Activated T-cell treated with anti-CD3 and anti-CD28 coated beads, Interleukin-2, amount 50 U/mL, for 24 hours (primary cell): ENCODE measurements at regions not wholly inside any gene's neighbourhood (a gene's known extent, or its start where the extent isn't known, plus 50 kb on each side); places are given as distances from the start of the nearest gene placed in this dataset.

Source experiments
- DNase-seq: peaks from one replicate; pipeline ENCODE4 v3.0.0-alpha.2; 2020
- H3K27ac Mint-ChIP-seq: 2 replicates; pipeline ENCODE4 v1.8.0; 2020; ENCODE audit warnings: mild to moderate bottlenecking, mixed read lengths
- H3K27me3 Mint-ChIP-seq: 2 replicates; pipeline ENCODE4 v1.8.0; 2020; ENCODE audit warnings: mixed read lengths
- H3K36me3 Mint-ChIP-seq: 2 replicates; pipeline ENCODE4 v1.8.0; 2020; ENCODE audit warnings: low read depth, mixed read lengths
- H3K4me1 Mint-ChIP-seq: 2 replicates; pipeline ENCODE4 v1.8.0; 2020; ENCODE audit warnings: low read depth, mixed read lengths
- H3K4me3 Mint-ChIP-seq: 2 replicates; pipeline ENCODE4 v1.8.0; 2020; ENCODE audit warnings: mild to moderate bottlenecking, moderate library complexity, mixed read lengths
- H3K9me3 Mint-ChIP-seq: 2 replicates; pipeline ENCODE4 v1.8.0; 2020; ENCODE audit warnings: mixed read lengths

DNA sequence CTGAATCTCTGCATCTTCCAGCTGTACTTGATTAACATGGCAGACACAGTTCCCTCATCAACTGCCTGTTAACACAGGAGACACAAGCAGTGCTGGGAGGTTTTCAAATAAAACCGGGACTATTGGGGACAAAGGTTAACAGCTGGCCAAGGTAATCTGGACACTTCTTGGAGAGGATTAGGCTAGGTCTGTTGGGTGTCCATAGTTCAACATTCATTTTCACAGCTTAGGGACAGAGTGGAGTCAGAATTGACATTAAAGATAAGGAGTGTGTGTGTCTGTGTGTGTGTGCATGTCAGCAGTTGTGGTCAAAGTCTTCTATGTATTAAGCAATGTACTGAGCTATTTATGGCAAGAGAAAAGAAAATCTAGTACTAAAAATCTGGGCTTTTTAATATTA, 216.2 kb downstream of the MED10 start:
- Mint-ChIP-seq H3K4me1 (no peaks in the 10 kb centered on the region), H3K36me3 (no peaks in the 10 kb centered on the region), H3K4me3 (no peak overlapping the region), H3K27me3 (peaks cover 26% of the 10 kb centered on the region), H3K27ac (no peak overlapping the region), H3K9me3 (no peaks in the 10 kb centered on the region)
- DNase-seq = no peak

DNA sequence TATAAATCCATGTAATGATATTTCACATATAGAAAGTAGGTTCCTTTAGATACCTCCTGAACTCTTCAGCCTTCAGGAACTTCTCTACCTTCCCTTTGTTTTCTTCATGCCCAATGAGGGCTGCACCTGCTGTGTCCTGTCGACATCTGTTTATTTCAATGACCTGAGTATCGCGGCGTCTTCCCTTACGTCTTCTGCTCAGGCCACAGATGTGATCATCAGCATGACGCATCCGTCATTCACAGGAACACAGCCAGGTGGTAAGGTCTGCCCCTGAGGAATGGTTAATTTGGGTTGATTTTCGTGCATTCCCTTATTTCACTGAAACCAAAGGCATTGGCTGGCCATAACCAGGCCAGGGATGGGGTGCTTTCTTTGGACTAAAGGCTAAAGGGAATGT, 217.1 kb downstream of the MED10 start:
- peaks cover 19% of the 10 kb centered on the region for H3K27me3 Mint-ChIP-seq
- H3K4me3 Mint-ChIP-seq = no peak overlapping the region
- H3K9me3 Mint-ChIP-seq = no peaks in the 10 kb centered on the region
- H3K27ac Mint-ChIP-seq = no peak overlapping the region
- H3K36me3 Mint-ChIP-seq = no peaks in the 10 kb centered on the region
- DNase-seq = no peak
- H3K4me1 Mint-ChIP-seq = no peaks in the 10 kb centered on the region

DNA sequence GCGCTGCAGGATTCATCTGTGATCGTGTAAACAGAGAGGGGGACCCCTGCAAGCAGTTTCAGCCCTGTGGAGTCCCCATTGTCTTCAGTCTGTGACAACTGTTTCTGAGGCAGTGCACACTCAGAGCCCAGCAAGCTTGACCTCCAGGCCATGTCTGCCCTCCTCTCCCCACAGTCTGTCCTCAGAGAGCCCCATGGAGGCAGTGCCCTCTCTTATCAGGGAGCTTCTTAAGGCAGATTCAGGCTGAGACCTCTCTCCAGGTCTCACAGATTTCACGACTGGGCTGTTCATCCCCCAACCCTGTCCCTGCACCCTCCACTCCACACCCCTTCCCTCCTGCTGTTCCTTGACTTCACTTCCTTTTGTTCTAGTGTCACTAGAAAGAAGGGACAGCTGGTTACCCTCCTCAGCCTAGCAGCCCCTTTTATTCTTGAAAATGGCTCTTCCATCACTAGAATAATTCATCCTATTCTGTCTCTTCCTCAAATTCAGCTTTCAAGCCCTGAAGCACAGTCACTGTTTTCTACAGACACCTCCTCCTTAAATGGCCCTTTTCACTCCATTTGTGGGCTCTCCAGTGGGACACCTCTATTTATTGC, 218.4 kb downstream of the MED10 start:
- no peaks in the 10 kb centered on the region for H3K4me1 Mint-ChIP-seq
- DNase-seq = no peak
- peaks cover 13% of the 10 kb centered on the region for H3K27me3 Mint-ChIP-seq
- no peak overlapping the region for H3K4me3 Mint-ChIP-seq
- H3K9me3 Mint-ChIP-seq = no peaks in the 10 kb centered on the region
- no peak overlapping the region for H3K27ac Mint-ChIP-seq
- H3K36me3 Mint-ChIP-seq = no peaks in the 10 kb centered on the region

DNA sequence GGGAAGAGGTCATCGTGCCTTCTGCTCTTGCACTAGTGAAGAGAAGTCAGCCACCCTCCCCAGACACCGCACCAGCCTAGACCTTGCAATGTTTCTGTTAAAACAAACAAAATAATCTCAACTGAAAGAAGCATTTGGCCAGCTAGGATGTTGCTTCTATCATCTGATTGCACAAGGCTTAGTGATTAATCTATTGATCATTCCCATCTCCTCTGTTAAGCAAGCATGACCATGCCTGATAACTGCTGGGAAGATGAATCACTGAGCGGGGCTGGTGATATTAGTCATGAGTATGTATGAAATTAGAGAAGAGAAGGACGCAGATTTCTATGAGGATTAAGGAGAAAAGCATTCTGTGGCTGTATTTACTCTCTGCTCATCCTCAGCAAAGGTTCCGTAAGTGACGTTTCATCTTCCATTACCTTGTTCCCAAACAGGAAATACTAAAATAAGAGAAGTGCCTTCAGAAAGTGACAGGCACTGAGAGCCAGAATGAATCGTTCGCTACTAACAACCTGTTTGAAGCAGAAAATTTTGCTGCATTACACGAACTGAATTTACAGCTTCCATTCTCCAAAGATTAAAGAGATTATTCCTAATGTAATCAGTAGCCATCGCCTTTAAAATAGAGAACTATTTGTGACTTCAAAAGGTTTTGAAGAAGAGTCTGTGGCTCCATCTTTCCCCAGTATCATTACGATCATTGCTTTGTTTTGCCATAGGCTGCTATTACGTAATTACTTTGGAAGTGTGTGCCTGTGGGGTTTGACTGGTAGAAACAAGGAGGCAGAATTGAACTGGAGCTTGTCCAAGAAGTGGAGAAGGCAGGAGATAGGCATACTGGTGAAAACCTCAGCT, 219.1 kb downstream of the MED10 start:
- H3K36me3 Mint-ChIP-seq = no peaks in the 10 kb centered on the region
- no peak overlapping the region for H3K4me3 Mint-ChIP-seq
- H3K27ac Mint-ChIP-seq = no peak overlapping the region
- DNase-seq = no peak
- peaks cover 9% of the 10 kb centered on the region for H3K27me3 Mint-ChIP-seq
- H3K4me1 Mint-ChIP-seq = no peaks in the 10 kb centered on the region
- no peaks in the 10 kb centered on the region for H3K9me3 Mint-ChIP-seq

DNA sequence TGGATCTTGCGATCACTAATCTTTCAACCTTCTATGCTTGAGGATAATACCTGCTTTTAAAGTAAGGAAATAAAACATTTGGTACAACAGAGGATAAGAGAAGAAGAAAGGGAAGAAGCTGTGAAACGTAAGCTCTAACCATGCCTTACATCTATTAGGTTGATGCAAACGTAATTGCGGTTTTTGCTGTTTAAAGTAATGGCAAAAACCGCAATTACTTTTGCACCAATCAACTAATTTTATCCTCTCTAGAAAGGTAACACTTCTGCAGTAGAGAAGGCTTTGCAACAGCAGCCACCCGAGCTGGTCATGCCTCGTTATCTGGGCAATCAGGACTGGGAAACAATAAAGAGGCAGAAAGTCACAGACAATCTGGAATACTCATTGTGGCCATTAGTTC, 224.1 kb downstream of the MED10 start:
- Mint-ChIP-seq H3K9me3 (no peaks in the 10 kb centered on the region), H3K4me1 (no peaks in the 10 kb centered on the region), H3K4me3 (no peak overlapping the region), H3K27me3 (no peaks in the 10 kb centered on the region), H3K27ac (no peak overlapping the region), H3K36me3 (no peaks in the 10 kb centered on the region)
- no peak for DNase-seq

DNA sequence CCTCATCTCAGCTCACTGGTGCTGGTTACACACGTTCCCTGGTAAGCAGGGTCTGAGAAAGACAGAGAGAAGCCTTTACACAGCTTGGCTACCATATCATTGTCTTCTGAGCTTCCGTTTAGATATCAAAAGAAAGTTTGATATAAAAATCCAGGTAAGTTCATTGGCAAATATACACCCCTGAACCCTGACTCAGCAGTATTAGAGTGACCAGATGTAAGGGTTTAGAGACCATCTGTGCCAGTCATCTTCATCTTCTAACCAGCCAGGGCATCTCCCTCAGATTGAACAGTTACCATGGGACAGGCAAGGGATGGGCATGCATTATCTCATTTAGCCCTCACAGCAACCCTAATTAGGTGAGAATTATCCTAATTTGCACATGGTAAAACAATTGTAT, 232.1 kb downstream of the MED10 start:
- Mint-ChIP-seq H3K27ac (no peak overlapping the region), H3K36me3 (no peaks in the 10 kb centered on the region), H3K4me1 (no peaks in the 10 kb centered on the region), H3K9me3 (no peaks in the 10 kb centered on the region), H3K27me3 (peaks cover 2% of the 10 kb centered on the region), H3K4me3 (no peak overlapping the region)
- no peak for DNase-seq

DNA sequence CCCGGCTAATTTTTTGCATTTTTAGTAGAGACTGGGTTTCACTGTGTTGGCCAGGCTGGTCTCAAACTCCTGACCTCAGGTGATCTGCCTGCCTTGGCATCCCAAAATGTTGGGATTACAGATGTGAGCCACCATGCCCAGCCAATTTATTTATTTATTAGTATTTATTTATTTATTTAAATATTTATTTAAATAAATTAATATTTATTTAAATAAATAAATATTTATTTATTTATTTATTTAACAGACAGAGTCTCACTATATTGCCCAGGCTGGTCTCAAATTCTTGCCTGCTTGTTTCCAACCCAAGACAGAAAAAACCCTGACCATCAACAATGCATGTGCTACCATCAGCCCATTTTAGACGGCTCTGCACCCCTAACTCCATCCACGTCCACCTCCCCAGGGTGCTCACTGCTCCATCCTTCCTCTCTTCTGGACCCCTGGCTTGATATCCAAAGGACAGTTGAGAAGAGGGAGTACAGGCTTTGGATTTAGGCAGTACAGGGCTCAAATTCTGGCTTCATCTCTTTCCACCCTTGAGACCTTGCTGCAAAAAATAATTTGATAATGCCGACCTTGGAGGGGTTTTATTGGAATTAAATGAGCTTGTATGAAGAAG, 232.6 kb downstream of the MED10 start:
- DNase-seq = no peak
- H3K27ac Mint-ChIP-seq = no peak overlapping the region
- H3K27me3 Mint-ChIP-seq = peaks cover 2% of the 10 kb centered on the region
- no peaks in the 10 kb centered on the region for H3K36me3 Mint-ChIP-seq
- no peaks in the 10 kb centered on the region for H3K4me1 Mint-ChIP-seq
- H3K9me3 Mint-ChIP-seq = no peaks in the 10 kb centered on the region
- no peak overlapping the region for H3K4me3 Mint-ChIP-seq

DNA sequence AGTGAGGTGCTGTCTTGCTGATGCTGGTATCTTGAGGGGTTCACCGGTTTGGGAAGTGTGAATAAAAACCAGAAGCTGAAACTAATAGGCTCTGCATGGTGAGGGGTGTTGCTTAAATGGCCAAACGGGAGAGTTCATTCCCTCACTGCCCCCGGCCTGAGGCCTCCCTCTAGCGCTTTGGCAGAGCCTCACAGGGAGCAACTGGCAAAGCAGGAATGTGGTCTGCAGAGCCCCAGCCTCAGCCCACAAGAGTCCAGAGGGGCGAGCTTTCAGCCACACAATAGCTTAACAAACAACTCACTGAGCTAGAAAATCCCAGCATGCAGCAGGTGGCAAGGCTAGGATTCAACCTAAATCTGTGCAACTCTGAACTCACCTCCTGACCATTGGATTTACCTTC, 234.8 kb downstream of the MED10 start:
- no peaks in the 10 kb centered on the region for H3K9me3 Mint-ChIP-seq
- no peak overlapping the region for H3K27ac Mint-ChIP-seq
- peaks cover 2% of the 10 kb centered on the region for H3K27me3 Mint-ChIP-seq
- no peak for DNase-seq
- no peaks in the 10 kb centered on the region for H3K4me1 Mint-ChIP-seq
- H3K36me3 Mint-ChIP-seq = no peaks in the 10 kb centered on the region
- H3K4me3 Mint-ChIP-seq = no peak overlapping the region

DNA sequence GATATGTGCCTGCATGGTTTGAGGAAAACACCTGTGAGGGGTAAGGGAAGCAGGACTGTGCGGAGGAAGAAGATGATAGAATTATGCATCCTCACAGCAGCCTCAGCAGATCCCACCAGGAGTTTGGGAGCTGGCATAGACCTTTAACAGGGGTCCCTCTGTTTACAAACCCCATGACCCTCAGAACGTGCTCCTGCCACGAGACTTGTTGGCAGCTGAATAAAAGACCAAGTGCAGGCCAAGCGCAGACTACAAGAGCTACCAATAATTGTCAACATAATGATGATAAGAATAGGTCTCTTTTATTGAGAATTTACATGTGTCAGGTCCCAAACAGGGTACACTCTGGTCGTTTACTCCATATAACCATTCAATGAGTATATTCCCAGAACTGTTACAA, 236.0 kb downstream of the MED10 start:
- no peaks in the 10 kb centered on the region for H3K27me3 Mint-ChIP-seq
- no peak overlapping the region for H3K4me3 Mint-ChIP-seq
- no peaks in the 10 kb centered on the region for H3K36me3 Mint-ChIP-seq
- H3K4me1 Mint-ChIP-seq = no peaks in the 10 kb centered on the region
- no peak overlapping the region for H3K27ac Mint-ChIP-seq
- H3K9me3 Mint-ChIP-seq = no peaks in the 10 kb centered on the region
- no peak for DNase-seq

DNA sequence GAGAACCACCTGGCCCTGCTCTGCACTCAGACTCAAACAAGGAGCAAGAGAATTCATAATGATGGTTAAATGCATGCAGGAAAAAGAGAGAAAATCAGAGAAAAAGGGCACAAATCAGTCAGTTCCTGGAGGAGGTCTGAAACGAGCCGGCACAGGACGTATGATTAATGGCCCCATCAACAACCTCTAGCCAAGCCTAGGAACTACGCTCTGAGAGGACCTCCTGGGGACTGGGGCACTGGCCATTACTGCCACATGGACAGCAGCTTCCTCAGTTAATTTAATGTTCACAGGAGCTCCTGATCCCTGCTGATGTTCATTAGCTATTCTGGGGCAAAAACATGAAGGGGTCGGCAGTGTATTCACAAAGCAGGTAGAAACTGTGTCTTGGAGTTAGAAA, 238.1 kb downstream of the MED10 start:
- no peaks in the 10 kb centered on the region for H3K36me3 Mint-ChIP-seq
- no peak overlapping the region for H3K4me3 Mint-ChIP-seq
- DNase-seq = no peak
- H3K27ac Mint-ChIP-seq = no peak overlapping the region
- H3K27me3 Mint-ChIP-seq = no peaks in the 10 kb centered on the region
- H3K9me3 Mint-ChIP-seq = no peaks in the 10 kb centered on the region
- no peaks in the 10 kb centered on the region for H3K4me1 Mint-ChIP-seq

DNA sequence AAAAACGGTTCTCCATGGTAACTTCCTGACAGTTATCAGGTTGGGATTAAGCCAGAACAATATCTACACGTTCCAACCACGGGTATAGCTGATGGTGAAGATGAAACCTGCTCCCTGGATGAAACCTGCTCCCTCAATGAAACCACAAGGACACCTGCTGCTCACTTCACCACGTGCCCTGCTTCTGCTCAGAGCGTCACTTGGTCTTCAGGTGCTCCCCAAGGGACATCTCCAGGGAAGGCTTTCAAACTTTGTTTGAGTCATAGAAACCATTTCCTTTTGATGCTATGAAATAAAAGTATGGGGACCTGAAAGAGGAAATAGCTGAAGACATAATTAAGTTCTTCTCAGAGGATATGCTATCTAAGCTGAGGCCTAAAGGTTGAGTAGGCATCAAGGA, 242.4 kb downstream of the MED10 start:
- Mint-ChIP-seq H3K9me3 (no peaks in the 10 kb centered on the region), H3K27me3 (peaks cover 2% of the 10 kb centered on the region), H3K4me3 (no peak overlapping the region), H3K27ac (no peak overlapping the region), H3K36me3 (no peaks in the 10 kb centered on the region), H3K4me1 (no peaks in the 10 kb centered on the region)
- no peak for DNase-seq

DNA sequence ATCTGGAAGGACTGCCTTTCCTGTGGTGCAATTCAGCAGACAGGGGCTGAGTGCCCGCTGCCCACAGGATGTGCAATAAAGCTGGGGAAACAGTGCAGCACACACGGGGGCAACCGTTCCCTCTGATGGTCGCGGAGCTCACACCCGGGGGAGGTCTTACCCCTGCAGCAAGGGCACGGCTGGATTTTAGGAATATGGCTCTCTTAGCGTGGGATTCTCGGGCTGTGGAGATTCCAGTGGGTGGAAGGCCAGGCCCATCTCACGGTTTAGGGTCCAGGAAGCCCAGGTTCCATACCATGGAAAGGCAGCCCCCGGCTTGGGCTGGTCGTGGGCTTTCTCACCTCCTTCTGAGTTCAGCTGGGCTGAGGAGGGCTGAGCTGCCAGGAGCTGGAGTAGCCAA, 244.1 kb downstream of the MED10 start:
- Mint-ChIP-seq H3K9me3 (peaks cover 3% of the 10 kb centered on the region), H3K27ac (no peak overlapping the region), H3K36me3 (no peaks in the 10 kb centered on the region), H3K27me3 (peaks cover 2% of the 10 kb centered on the region), H3K4me3 (no peak overlapping the region), H3K4me1 (no peaks in the 10 kb centered on the region)
- no peak for DNase-seq

DNA sequence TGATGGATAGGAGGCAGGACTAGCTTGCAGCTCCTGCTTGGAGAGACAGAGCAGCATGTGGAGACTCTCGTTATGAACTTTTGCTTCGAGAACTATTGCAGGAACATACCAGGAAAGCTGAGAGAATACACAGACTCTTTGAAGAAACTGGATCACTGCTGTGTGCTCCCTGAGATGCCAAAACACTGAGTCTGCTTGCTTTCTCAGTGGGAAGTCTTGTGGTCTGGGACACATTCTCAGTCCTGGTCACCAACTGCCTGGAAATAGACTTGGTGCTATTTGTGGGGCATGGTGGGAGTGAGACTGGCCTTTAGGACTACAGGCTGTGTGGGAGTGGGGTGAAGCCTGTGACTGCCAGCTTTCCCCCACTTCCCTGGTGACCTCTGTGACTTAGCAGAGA, 252.6 kb downstream of the MED10 start:
- H3K4me3 Mint-ChIP-seq = no peak overlapping the region
- H3K27me3 Mint-ChIP-seq = peaks cover 6% of the 10 kb centered on the region
- H3K9me3 Mint-ChIP-seq = peaks cover 22% of the 10 kb centered on the region
- no peak overlapping the region for H3K27ac Mint-ChIP-seq
- no peaks in the 10 kb centered on the region for H3K36me3 Mint-ChIP-seq
- no peaks in the 10 kb centered on the region for H3K4me1 Mint-ChIP-seq
- DNase-seq = no peak

DNA sequence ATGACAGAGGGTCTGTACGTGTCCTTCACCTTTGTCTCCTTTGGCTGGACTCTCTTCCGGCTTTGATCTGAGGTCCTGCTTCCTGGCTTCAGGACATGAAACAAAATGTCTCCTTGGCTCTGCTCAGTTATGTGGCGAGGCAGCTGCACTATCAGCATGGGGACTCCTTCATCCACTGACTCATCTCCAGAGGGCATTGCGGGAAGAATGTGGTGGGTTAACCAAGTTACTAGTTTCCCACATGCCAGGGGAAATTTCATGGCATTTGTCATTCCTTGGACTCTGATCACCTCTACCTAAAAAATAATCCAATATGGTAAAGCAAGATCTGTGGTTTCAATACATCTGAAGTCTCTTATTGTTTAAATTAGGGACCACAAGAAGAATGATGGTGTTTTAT, 259.7 kb downstream of the MED10 start:
- H3K4me3 Mint-ChIP-seq = no peak overlapping the region
- H3K27me3 Mint-ChIP-seq = peaks cover 5% of the 10 kb centered on the region
- no peaks in the 10 kb centered on the region for H3K36me3 Mint-ChIP-seq
- peaks cover 6% of the 10 kb centered on the region for H3K9me3 Mint-ChIP-seq
- no peak overlapping the region for H3K27ac Mint-ChIP-seq
- DNase-seq = no peak
- no peaks in the 10 kb centered on the region for H3K4me1 Mint-ChIP-seq

DNA sequence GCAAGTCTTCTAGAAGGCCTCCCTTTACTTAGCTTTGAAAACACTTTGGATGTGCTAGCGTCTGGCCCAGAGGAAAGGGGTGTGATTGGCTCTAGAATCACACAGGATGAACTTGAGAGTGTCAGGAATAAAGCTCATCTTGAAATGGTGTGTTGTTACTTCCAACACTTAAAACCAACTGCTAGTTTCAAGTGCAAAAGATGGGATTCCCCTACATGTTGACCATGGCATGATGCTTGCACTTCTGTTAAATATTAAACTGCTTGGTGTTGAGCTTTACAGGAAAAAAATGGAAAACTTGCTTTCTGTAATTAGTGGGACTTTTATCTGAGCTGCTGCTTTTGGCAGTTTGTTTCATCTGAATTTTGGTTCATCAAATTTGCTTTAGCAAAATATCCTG, 261.1 kb downstream of the MED10 start:
- Mint-ChIP-seq H3K36me3 (no peaks in the 10 kb centered on the region), H3K27me3 (peaks cover 5% of the 10 kb centered on the region), H3K9me3 (no peaks in the 10 kb centered on the region), H3K4me3 (no peak overlapping the region), H3K27ac (no peak overlapping the region), H3K4me1 (no peaks in the 10 kb centered on the region)
- DNase-seq = no peak
